Natural killer cell (primary cell): ENCODE measurements at regions not wholly inside any gene's neighbourhood (a gene's known extent, or its start where the extent isn't known, plus 50 kb on each side); places are given as distances from the start of the nearest gene placed in this dataset.

Experiments used
- ATAC-seq, 3 donors: fragments of 150-1000 bp in 2 of 3; fragments of 200-7000 bp in 1 of 3; cut with Tn5 transposase; 1 replicate in 1 of 3; 2 replicates in 2 of 3; pipeline ENCODE4 v1.10.0; 2021; ENCODE audit warnings: mild to moderate bottlenecking in 2 of 3, moderate library complexity in 2 of 3
- DNase-seq, 2 donors: peaks; one replicate each; pipeline versions ENCODE4 v3.0.0 to v3.0.0-alpha.2; 2013 to 2021; ENCODE audit warnings: mixed read lengths in 1 of 2
- H3K27ac ChIP-seq: one replicate; pipeline ENCODE4 v1.5.1; 2013; ENCODE audit warnings: mild to moderate bottlenecking, low read length
- H3K27me3 ChIP-seq: one replicate; pipeline ENCODE4 v1.6.1; 2013; ENCODE audit warnings: low read length; ENCODE audit not compliant: control insufficient read depth, insufficient read depth
- H3K36me3 ChIP-seq: one replicate; pipeline ENCODE4 v1.6.1; 2013; ENCODE audit warnings: low read length; ENCODE audit not compliant: control insufficient read depth, insufficient read depth
- H3K4me1 ChIP-seq: one replicate; pipeline ENCODE4 v1.6.1; 2013; ENCODE audit warnings: low read length; ENCODE audit not compliant: control insufficient read depth, insufficient read depth
- H3K4me3 ChIP-seq: one replicate; pipeline ENCODE4 v1.5.1; 2013; ENCODE audit warnings: low read length
- H3K9me3 ChIP-seq: one replicate; pipeline ENCODE4 v1.6.1; 2013; ENCODE audit warnings: low read length; ENCODE audit not compliant: control insufficient read depth, insufficient read depth
- H3K27ac Mint-ChIP-seq, 2 donors: one replicate each; pipeline ENCODE4 v1.8.0; 2022; ENCODE audit warnings: mild to moderate bottlenecking in 2 of 2, mixed read lengths in 2 of 2, moderate library complexity in 1 of 2
- H3K27me3 Mint-ChIP-seq, 2 donors: one replicate each; pipeline ENCODE4 v1.8.0; 2022; ENCODE audit warnings: low read depth in 2 of 2, mixed read lengths in 2 of 2
- H3K36me3 Mint-ChIP-seq: one replicate; pipeline ENCODE4 v1.8.0; 2022; ENCODE audit warnings: mixed read lengths
- H3K4me1 Mint-ChIP-seq, 2 donors: one replicate each; pipeline ENCODE4 v1.8.0; 2022; ENCODE audit warnings: mixed read lengths in 2 of 2
- H3K4me3 Mint-ChIP-seq: one replicate; pipeline ENCODE4 v1.8.0; 2022; ENCODE audit warnings: mild to moderate bottlenecking, moderate library complexity, mixed read lengths
- H3K9me3 Mint-ChIP-seq, 2 donors: one replicate each; pipeline ENCODE4 v1.8.0; 2022; ENCODE audit warnings: mixed read lengths in 2 of 2
- WGBS: methylation state at CpG from one replicate; pipeline ENCODE4 v1.1.7; 2013; ENCODE audit warnings: missing lambda C conversion rate; ENCODE audit not compliant: insufficient coverage; 5-methylcytosine and 5-hydroxymethylcytosine counted together
- intact Hi-C: fragments of 100-400 bp; cut with micrococcal nuclease; formaldehyde crosslinking; loops from one replicate; pipeline ENCODE4 v1.14.2; 2022
- TF ChIP-seq, protein P1 (sequence below): fragments of 200-600 bp; IDR thresholded peaks from one replicate; pipeline ENCODE4 v1.8.0; 2022; ENCODE audit warnings: antibody characterized with exemption

- no peak overlapping the region for H3K27ac Mint-ChIP-seq
- H3K9me3 Mint-ChIP-seq: peaks cover 0 to 2% of the 10 kb centered on the region in 2 donors
- Histone ChIP-seq H3K4me1 (no peaks in the 10 kb centered on the region), H3K27me3 (peaks cover 7% of the 10 kb centered on the region), H3K9me3 (no peaks in the 10 kb centered on the region), H3K27ac (no peak overlapping the region), H3K36me3 (no peaks in the 10 kb centered on the region), H3K4me3 (no peak overlapping the region)
- no peaks in the 10 kb centered on the region for H3K4me1 Mint-ChIP-seq
- DNase-seq (no peak), ATAC-seq (no peak)
- intact Hi-C loops: no loop called here
- no peak overlapping the region for H3K4me3 Mint-ChIP-seq
- 29% methylated on average over 45 of the region's 45 CpGs for WGBS
- peaks cover 8 to 12% of the 10 kb centered on the region in 2 donors for H3K27me3 Mint-ChIP-seq
- TF ChIP-seq, protein P1, sequence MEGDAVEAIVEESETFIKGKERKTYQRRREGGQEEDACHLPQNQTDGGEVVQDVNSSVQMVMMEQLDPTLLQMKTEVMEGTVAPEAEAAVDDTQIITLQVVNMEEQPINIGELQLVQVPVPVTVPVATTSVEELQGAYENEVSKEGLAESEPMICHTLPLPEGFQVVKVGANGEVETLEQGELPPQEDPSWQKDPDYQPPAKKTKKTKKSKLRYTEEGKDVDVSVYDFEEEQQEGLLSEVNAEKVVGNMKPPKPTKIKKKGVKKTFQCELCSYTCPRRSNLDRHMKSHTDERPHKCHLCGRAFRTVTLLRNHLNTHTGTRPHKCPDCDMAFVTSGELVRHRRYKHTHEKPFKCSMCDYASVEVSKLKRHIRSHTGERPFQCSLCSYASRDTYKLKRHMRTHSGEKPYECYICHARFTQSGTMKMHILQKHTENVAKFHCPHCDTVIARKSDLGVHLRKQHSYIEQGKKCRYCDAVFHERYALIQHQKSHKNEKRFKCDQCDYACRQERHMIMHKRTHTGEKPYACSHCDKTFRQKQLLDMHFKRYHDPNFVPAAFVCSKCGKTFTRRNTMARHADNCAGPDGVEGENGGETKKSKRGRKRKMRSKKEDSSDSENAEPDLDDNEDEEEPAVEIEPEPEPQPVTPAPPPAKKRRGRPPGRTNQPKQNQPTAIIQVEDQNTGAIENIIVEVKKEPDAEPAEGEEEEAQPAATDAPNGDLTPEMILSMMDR: no peak
- no peaks in the 10 kb centered on the region for H3K36me3 Mint-ChIP-seq
Observed at GRCh38 chr13:22837980-22838647, 342.7 kb upstream of the SGCG start.

- Histone ChIP-seq H3K27me3 (peaks cover 7% of the 10 kb centered on the region), H3K27ac (no peak overlapping the region), H3K4me1 (no peaks in the 10 kb centered on the region), H3K36me3 (no peaks in the 10 kb centered on the region), H3K9me3 (no peaks in the 10 kb centered on the region), H3K4me3 (no peak overlapping the region)
- TF ChIP-seq, protein P1: no peak
- intact Hi-C loops: no loop called here
- Mint-ChIP-seq H3K4me3 (no peak overlapping the region), H3K36me3 (no peaks in the 10 kb centered on the region), H3K27ac (no peak overlapping the region), H3K4me1 (no peaks in the 10 kb centered on the region), H3K27me3 (peaks cover 8 to 12% of the 10 kb centered on the region in 2 donors), H3K9me3 (peaks cover 4% of the 10 kb centered on the region in 2 donors)
- WGBS: 94% methylated on average over 6 of the region's 7 CpGs
- DNase-seq (no peak), ATAC-seq (no peak)
Observed at GRCh38 chr13:22839603-22840530, 340.9 kb upstream of the SGCG start.

- ATAC-seq: no peak
- Histone ChIP-seq H3K36me3 (no peaks in the 10 kb centered on the region), H3K27me3 (no peaks in the 10 kb centered on the region), H3K4me3 (no peak overlapping the region), H3K27ac (no peak overlapping the region), H3K4me1 (no peaks in the 10 kb centered on the region), H3K9me3 (no peaks in the 10 kb centered on the region)
- DNase-seq: no peak
- Mint-ChIP-seq H3K27me3 (no peaks in the 10 kb centered on the region), H3K4me3 (no peak overlapping the region), H3K9me3 (peaks cover 4% of the 10 kb centered on the region in 2 donors), H3K27ac (no peak overlapping the region), H3K4me1 (no peaks in the 10 kb centered on the region), H3K36me3 (no peaks in the 10 kb centered on the region)
- 75% methylated on average over 2 of the region's 2 CpGs for WGBS
- intact Hi-C loops: no loop called here
- TF ChIP-seq, protein P1: no peak
Observed at GRCh38 chr13:22846551-22846950, 334.2 kb upstream of the SGCG start.
